ENCODE measurements at regions not wholly inside any gene's neighbourhood (a gene's known extent, or its start where the extent isn't known, plus 50 kb on each side); places are given as distances from the start of the nearest gene placed in this dataset.
"Not testable (repeated sequence)": the region's sequence is repeated elsewhere in the genome, so short reads cannot be mapped to it uniquely, and the experiment has no call there.

DNA sequence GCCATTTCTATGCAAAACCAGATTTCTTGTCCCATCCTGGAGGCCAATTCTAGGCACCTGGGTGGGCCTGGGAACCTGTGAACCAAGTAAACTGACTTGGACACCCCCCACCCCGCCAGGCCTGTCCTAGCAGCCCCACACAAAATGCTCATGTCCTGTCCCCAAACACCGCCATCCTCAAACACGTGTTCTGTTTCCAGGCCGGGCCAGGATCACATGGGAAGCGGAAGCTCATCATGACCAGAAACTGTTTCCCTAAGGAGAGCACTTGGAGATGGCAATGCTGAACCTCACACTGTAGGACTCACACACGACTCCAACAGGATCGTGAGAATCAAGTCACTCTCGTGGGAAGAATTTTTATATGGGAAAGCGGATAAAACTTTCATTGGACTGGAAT lies 78.7 kb upstream of the DRD5 start:
- H4K20me1 ChIP-seq (ENCODE audit: insufficient read depth, low read length); H3K9me3 ChIP-seq (replicated peaks; ENCODE audit: insufficient read depth, low read length); H3K4me2 ChIP-seq (ENCODE audit: low read depth, low read length); H3F3A ChIP-seq (ENCODE audit: insufficient read depth, low read length); H3K9me2 ChIP-seq (replicated peaks; ENCODE audit: insufficient read depth, low read length); H3K27ac ChIP-seq (ENCODE audit: low read length); DNase-seq; H3K9ac ChIP-seq (ENCODE audit: low read length); H3K27me3 ChIP-seq (replicated peaks; ENCODE audit: insufficient read depth, low read length); H3K4me1 ChIP-seq (ENCODE audit: low read length); H3K79me2 ChIP-seq (ENCODE audit: low read length); H2AFZ ChIP-seq (ENCODE audit: low read length); H3K4me3 ChIP-seq (ENCODE audit: low read length); H3K36me3 ChIP-seq (replicated peaks; ENCODE audit: insufficient read depth, low read length): not testable (repeated sequence)

DNA sequence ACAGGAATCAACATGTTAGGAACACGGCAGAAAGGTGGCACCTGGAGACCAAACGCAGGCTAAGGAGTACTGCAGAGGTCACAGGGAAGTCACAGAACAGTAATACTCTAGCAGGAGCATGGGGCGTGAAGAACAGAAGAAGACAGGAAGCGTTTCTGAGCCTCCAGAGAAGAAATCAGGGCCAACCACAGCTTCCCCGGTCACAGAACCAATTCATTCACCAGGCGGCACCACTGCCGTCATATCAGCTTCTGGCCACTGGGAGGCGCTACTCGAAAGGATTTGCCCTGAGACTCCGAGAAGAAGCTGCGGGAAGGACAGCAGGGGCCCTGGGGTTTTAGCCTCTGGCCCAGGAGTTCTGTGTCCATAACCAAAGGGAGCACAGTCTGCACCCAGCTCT lies 78.0 kb upstream of the DRD5 start:
- TF ChIP-seq, protein P1, sequence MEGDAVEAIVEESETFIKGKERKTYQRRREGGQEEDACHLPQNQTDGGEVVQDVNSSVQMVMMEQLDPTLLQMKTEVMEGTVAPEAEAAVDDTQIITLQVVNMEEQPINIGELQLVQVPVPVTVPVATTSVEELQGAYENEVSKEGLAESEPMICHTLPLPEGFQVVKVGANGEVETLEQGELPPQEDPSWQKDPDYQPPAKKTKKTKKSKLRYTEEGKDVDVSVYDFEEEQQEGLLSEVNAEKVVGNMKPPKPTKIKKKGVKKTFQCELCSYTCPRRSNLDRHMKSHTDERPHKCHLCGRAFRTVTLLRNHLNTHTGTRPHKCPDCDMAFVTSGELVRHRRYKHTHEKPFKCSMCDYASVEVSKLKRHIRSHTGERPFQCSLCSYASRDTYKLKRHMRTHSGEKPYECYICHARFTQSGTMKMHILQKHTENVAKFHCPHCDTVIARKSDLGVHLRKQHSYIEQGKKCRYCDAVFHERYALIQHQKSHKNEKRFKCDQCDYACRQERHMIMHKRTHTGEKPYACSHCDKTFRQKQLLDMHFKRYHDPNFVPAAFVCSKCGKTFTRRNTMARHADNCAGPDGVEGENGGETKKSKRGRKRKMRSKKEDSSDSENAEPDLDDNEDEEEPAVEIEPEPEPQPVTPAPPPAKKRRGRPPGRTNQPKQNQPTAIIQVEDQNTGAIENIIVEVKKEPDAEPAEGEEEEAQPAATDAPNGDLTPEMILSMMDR (IDR thresholded peaks at IDR 0.05; ENCODE audit: low read length) = peak; percentile 79
- TF ChIP-seq EZH2 (optimal IDR thresholded peaks at IDR 0.05; ENCODE audit: low read depth, low read length) = no peak
- peak; percentile 85 for DNase-seq
- no peaks in the 10 kb centered on the region for H3K36me3 ChIP-seq (replicated peaks; ENCODE audit: insufficient read depth, low read length)
- H2AFZ ChIP-seq (ENCODE audit: low read length) = peak overlapping the region; percentile 83
- H3K9me2 ChIP-seq (replicated peaks; ENCODE audit: insufficient read depth, low read length) = no peaks in the 10 kb centered on the region
- H3K79me2 ChIP-seq (ENCODE audit: low read length) = no peaks in the 10 kb centered on the region
- H3K4me3 ChIP-seq (ENCODE audit: low read length) = no peak overlapping the region
- peak overlapping the region; percentile 47; the same call in 1 of the 2 replicates for H3K4me2 ChIP-seq (ENCODE audit: low read depth, low read length)
- no peaks in the 10 kb centered on the region for H3K9me3 ChIP-seq (replicated peaks; ENCODE audit: insufficient read depth, low read length)
- H4K20me1 ChIP-seq (ENCODE audit: insufficient read depth, low read length) = no peaks in the 10 kb centered on the region
- H3K27me3 ChIP-seq (replicated peaks; ENCODE audit: insufficient read depth, low read length) = no peaks in the 10 kb centered on the region
- 0 out of 2 replicates have a peak, but pooled peaks cover 6% of the 10 kb centered on the region for H3F3A ChIP-seq (ENCODE audit: insufficient read depth, low read length)
- no peak overlapping the region for H3K9ac ChIP-seq (ENCODE audit: low read length)
- H3K4me1 ChIP-seq (ENCODE audit: low read length) = peaks cover 8% of the 10 kb centered on the region; the same call in 1 of the 2 replicates
- no peak overlapping the region; the same call in 1 of the 2 replicates for H3K27ac ChIP-seq (ENCODE audit: low read length)

DNA sequence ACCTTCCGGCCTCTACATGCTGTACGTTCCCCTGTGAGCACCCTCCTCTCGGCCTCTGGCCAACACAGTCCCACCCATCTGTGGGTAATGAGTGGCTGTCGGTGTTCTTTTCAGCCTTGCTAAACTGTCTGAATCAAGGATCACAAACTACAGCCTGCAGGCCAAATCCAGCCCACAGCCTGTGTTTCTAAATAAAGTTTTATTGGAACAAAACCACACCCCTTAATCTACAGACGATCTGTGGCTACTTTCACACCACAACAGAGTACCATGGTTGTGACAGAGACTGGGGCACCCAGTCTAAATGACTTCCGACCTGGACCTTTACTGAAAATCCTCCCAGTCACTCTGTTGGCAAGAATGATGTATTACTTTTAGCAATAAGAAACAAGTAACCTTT lies 77.3 kb upstream of the DRD5 start:
- not testable (repeated sequence) for H3K27me3 ChIP-seq (replicated peaks; ENCODE audit: insufficient read depth, low read length); H4K20me1 ChIP-seq (ENCODE audit: insufficient read depth, low read length); H3K9me2 ChIP-seq (replicated peaks; ENCODE audit: insufficient read depth, low read length); H3F3A ChIP-seq (ENCODE audit: insufficient read depth, low read length); H3K27ac ChIP-seq (ENCODE audit: low read length); H3K36me3 ChIP-seq (replicated peaks; ENCODE audit: insufficient read depth, low read length); H3K4me3 ChIP-seq (ENCODE audit: low read length); H3K9ac ChIP-seq (ENCODE audit: low read length); H3K79me2 ChIP-seq (ENCODE audit: low read length); H3K9me3 ChIP-seq (replicated peaks; ENCODE audit: insufficient read depth, low read length); H3K4me1 ChIP-seq (ENCODE audit: low read length); DNase-seq
- Histone ChIP-seq H3K4me2 (ENCODE audit: low read depth, low read length) (peak overlapping the region; percentile 47; the same call in 1 of the 2 replicates), H2AFZ (ENCODE audit: low read length) (peak overlapping the region; percentile 83; the same call in 1 of the 2 replicates)

DNA sequence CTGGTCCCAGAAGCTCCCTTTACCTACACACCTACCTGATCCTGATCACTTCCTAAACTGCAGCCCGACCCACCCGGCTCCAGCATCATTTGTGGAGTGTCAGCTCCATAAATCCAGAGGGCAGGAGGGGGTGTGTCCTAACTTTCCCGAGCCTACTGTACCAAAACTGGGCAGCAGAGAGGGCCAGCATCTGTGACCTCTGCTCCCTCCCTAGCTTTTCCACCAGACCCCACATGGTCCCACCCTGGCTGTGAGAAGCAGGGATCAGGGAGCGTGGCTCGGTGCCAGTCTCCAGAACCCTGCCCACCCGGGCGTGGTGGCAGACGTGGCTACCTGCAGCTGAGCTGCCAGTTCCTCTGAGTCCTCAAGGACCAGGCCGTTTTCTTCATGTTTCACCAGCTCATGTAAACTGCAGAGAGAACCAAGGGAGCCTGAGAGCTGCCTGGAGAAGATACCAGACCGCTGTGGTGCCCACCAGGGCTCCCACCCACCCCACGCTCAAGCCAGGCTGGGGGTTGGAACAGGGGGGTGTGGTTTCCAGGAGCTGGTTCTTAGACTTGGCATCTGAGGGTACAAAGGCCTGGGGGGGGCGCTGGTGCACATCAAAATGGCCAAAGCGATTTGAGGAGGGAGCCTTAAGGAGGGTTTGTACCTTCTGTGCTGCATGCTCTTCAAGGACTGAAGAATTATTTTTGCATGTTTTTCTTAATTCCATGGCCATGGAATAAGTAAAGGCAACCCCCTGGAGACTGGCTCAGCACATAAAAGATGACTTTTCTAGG lies 76.7 kb upstream of the DRD5 start:
- no peak overlapping the region for H3K27ac ChIP-seq (ENCODE audit: low read length)
- H3K4me1 ChIP-seq (ENCODE audit: low read length) = peaks cover 8% of the 10 kb centered on the region; the same call in 1 of the 2 replicates
- DNase-seq = no peak
- H3K79me2 ChIP-seq (ENCODE audit: low read length) = no peaks in the 10 kb centered on the region
- TF ChIP-seq, protein P1 (IDR thresholded peaks at IDR 0.05; ENCODE audit: low read length) = no peak
- no peak for TF ChIP-seq EZH2 (optimal IDR thresholded peaks at IDR 0.05; ENCODE audit: low read depth, low read length)
- TF ChIP-seq EZH2phosphoT487 (IDR thresholded peaks at IDR 0.05; ENCODE audit: low read length) = no peak
- H3K9ac ChIP-seq (ENCODE audit: low read length) = no peak overlapping the region
- H2AFZ ChIP-seq (ENCODE audit: low read length) = no peak overlapping the region
- H3K27me3 ChIP-seq (replicated peaks; ENCODE audit: insufficient read depth, low read length) = no peaks in the 10 kb centered on the region
- H3F3A ChIP-seq (ENCODE audit: insufficient read depth, low read length) = 0 out of 2 replicates have a peak, but pooled peaks cover 6% of the 10 kb centered on the region
- no peaks in the 10 kb centered on the region for H4K20me1 ChIP-seq (ENCODE audit: insufficient read depth, low read length)
- H3K9me2 ChIP-seq (replicated peaks; ENCODE audit: insufficient read depth, low read length) = no peaks in the 10 kb centered on the region
- no peak overlapping the region for H3K4me2 ChIP-seq (ENCODE audit: low read depth, low read length)
- H3K36me3 ChIP-seq (replicated peaks; ENCODE audit: insufficient read depth, low read length) = no peaks in the 10 kb centered on the region
- no peak overlapping the region for H3K4me3 ChIP-seq (ENCODE audit: low read length)
- H3K9me3 ChIP-seq (replicated peaks; ENCODE audit: insufficient read depth, low read length) = no peaks in the 10 kb centered on the region

DNA sequence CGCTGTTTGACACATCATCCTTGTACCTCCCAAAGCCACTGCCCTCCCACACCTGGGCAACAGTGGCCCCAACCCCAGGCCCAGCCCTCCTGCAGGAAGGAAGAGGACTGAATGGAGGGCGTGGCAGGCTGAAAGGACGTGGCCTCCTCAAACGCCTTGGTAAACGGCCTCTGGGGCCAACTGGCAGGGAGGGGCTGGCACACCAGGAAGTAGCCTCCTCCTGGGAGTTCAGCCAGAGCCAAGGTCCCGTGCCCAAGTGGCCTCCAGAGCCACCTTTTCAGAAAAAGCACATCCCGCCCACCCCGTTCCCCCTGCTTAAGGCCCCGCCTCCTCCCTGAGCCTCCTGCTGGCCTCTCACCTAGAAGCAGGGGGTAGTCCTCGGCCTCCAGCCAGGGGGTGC lies 74.2 kb upstream of the DRD5 start:
- H3K9me3 ChIP-seq (replicated peaks; ENCODE audit: insufficient read depth, low read length); H3K9ac ChIP-seq (ENCODE audit: low read length); H3F3A ChIP-seq (ENCODE audit: insufficient read depth, low read length); H3K4me2 ChIP-seq (ENCODE audit: low read depth, low read length); H3K4me1 ChIP-seq (ENCODE audit: low read length); H4K20me1 ChIP-seq (ENCODE audit: insufficient read depth, low read length); H3K36me3 ChIP-seq (replicated peaks; ENCODE audit: insufficient read depth, low read length); H3K27me3 ChIP-seq (replicated peaks; ENCODE audit: insufficient read depth, low read length); DNase-seq; H3K27ac ChIP-seq (ENCODE audit: low read length); H2AFZ ChIP-seq (ENCODE audit: low read length); H3K79me2 ChIP-seq (ENCODE audit: low read length); H3K4me3 ChIP-seq (ENCODE audit: low read length); H3K9me2 ChIP-seq (replicated peaks; ENCODE audit: insufficient read depth, low read length): not testable (repeated sequence)

DNA sequence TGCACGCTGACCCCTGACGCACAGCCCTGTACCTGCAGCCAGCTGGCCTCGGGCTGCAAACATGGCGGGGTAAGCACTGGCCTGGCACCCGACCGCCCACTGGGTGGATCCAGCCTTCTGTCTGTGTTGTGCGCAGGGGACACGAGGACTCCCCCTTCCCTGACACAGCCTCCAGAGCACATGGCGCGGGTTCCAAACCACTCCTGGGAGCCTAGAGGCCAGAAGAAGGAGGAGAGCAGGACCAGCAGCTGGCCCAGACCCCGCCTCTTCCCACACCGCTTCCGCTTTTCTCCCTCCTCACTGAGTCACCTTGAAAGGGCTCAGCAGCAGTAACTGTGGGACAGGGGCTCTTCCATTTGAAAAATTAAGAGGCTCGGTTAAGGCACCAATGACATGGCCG lies 73.5 kb upstream of the DRD5 start:
- H3K4me1 ChIP-seq (ENCODE audit: low read length); H3K9me3 ChIP-seq (replicated peaks; ENCODE audit: insufficient read depth, low read length); H3K27ac ChIP-seq (ENCODE audit: low read length); H2AFZ ChIP-seq (ENCODE audit: low read length); H3K79me2 ChIP-seq (ENCODE audit: low read length); H3K9me2 ChIP-seq (replicated peaks; ENCODE audit: insufficient read depth, low read length); H3K4me2 ChIP-seq (ENCODE audit: low read depth, low read length); H4K20me1 ChIP-seq (ENCODE audit: insufficient read depth, low read length); H3K4me3 ChIP-seq (ENCODE audit: low read length); H3F3A ChIP-seq (ENCODE audit: insufficient read depth, low read length); H3K27me3 ChIP-seq (replicated peaks; ENCODE audit: insufficient read depth, low read length); DNase-seq; H3K36me3 ChIP-seq (replicated peaks; ENCODE audit: insufficient read depth, low read length); H3K9ac ChIP-seq (ENCODE audit: low read length): not testable (repeated sequence)

All from MM.1S (cell line).